ENCODE measurements at regions not wholly inside any gene's neighbourhood (a gene's known extent, or its start where the extent isn't known, plus 50 kb on each side); places are given as distances from the start of the nearest gene placed in this dataset.
A peak's percentile ranks its signal among the peaks of the same experiment; 100 is the strongest.

GRCh38 chr3:127133971-127134370 is 59.0 kb upstream of the PRR23E start:
- DNase-seq = no peak

GRCh38 chr3:127134466-127134865 is 58.5 kb upstream of the PRR23E start:
- no peak for DNase-seq

- DNase-seq = no peak
These were observed 58.1 kb upstream of the PRR23E start for GRCh38 chr3:127134887-127135240.

GRCh38 chr3:127135241-127136023 is 57.5 kb upstream of the PRR23E start:
- DNase-seq = peak in 34 of 58 donors; percentile 7 to 82 (median 36)

GRCh38 chr3:127136024-127136600 is 56.8 kb upstream of the PRR23E start:
- DNase-seq = no peak

- DNase-seq = no peak
These were observed 56.2 kb upstream of the PRR23E start for GRCh38 chr3:127136706-127137105.

- no peak for DNase-seq
These were observed 55.8 kb upstream of the PRR23E start for GRCh38 chr3:127137113-127137512.

GRCh38 chr3:127137757-127138536 is 55.0 kb upstream of the PRR23E start:
- no peak for DNase-seq

GRCh38 chr3:127139601-127140500 is 53.1 kb upstream of the PRR23E start:
- no peak for DNase-seq

- DNase-seq = no peak
These were observed 52.1 kb upstream of the PRR23E start for GRCh38 chr3:127140501-127141460.

GRCh38 chr3:127141921-127142730 is 50.8 kb upstream of the PRR23E start:
- DNase-seq = no peak

Data from anterior cingulate cortex (tissue), 58 donors.